Fibroblast of skin of abdomen (primary cell): ENCODE measurements at regions not wholly inside any gene's neighbourhood (a gene's known extent, or its start where the extent isn't known, plus 50 kb on each side); places are given as distances from the start of the nearest gene placed in this dataset.
"Not testable (repeated sequence)": the region's sequence is repeated elsewhere in the genome, so short reads cannot be mapped to it uniquely, and the experiment has no call there.

ENCODE experiments used
- DNase-seq: peaks from one replicate; pipeline ENCODE4 v3.0.0-alpha.2; 2013

GRCh38 chr13:75993823-75994222 lies 357.7 kb downstream of the LMO7 start:
- DNase-seq, result no peak

GRCh38 chr13:75993241-75993640 lies 357.1 kb downstream of the LMO7 start:
- DNase-seq, result no peak

- DNase-seq, result no peak
These were observed 350.7 kb downstream of the LMO7 start for GRCh38 chr13:75986818-75987217.

- DNase-seq, result no peak
These were observed 349.0 kb downstream of the LMO7 start for GRCh38 chr13:75985132-75985531.

- DNase-seq, result no peak
These were observed 342.7 kb downstream of the LMO7 start for GRCh38 chr13:75978818-75979217.

- peak; percentile 60 for DNase-seq
These were observed 332.1 kb downstream of the LMO7 start for GRCh38 chr13:75968103-75968838.

- DNase-seq, result no peak
These were observed 327.2 kb downstream of the LMO7 start for GRCh38 chr13:75963302-75963701.

GRCh38 chr13:75961911-75962310 lies 325.8 kb downstream of the LMO7 start:
- DNase-seq, result no peak

- no peak for DNase-seq
These were observed 324.4 kb downstream of the LMO7 start for GRCh38 chr13:75960538-75960994.

GRCh38 chr13:75959861-75960481 lies 323.8 kb downstream of the LMO7 start:
- no peak for DNase-seq

GRCh38 chr13:75953589-75953988 lies 317.5 kb downstream of the LMO7 start:
- DNase-seq, result not testable (repeated sequence)

- DNase-seq, result no peak
These were observed 311.3 kb downstream of the LMO7 start for GRCh38 chr13:75947448-75947847.

- DNase-seq, result no peak
These were observed 310.6 kb downstream of the LMO7 start for GRCh38 chr13:75946536-75947284.

GRCh38 chr13:75945841-75946482 lies 309.8 kb downstream of the LMO7 start:
- no peak for DNase-seq

- DNase-seq, result peak; percentile 15
These were observed 302.9 kb downstream of the LMO7 start for GRCh38 chr13:75938811-75939560.

GRCh38 chr13:75936791-75937190 lies 300.7 kb downstream of the LMO7 start:
- no peak for DNase-seq

- DNase-seq, result no peak
These were observed 299.7 kb downstream of the LMO7 start for GRCh38 chr13:75935805-75936204.

- peak; percentile 59 for DNase-seq
These were observed 298.8 kb downstream of the LMO7 start for GRCh38 chr13:75934889-75935288.

- DNase-seq, result no peak
These were observed 296.5 kb downstream of the LMO7 start for GRCh38 chr13:75932636-75933035.

- peak; percentile 70 for DNase-seq
These were observed 295.0 kb downstream of the LMO7 start for GRCh38 chr13:75931116-75931515.

- no peak for DNase-seq
These were observed 292.9 kb downstream of the LMO7 start for GRCh38 chr13:75929076-75929475.

GRCh38 chr13:75927183-75927669 lies 291.1 kb downstream of the LMO7 start:
- no peak for DNase-seq
